K562 (cell line): ENCODE measurements at regions not wholly inside any gene's neighbourhood (a gene's known extent, or its start where the extent isn't known, plus 50 kb on each side); places are given as distances from the start of the nearest gene placed in this dataset.

Source experiments
- ARID3A ChIP-seq: IDR thresholded peaks from 2 replicates; pipeline ENCODE4 v1.6.1; 2012; ENCODE audit warnings: low read depth, low read length, improper control_type of control experiment, borderline replicate concordance
- BRF2 ChIP-seq: IDR thresholded peaks from 3 replicates; pipeline ENCODE4 v1.6.1; 2011; ENCODE audit warnings: borderline replicate concordance, mild to moderate bottlenecking; ENCODE audit not compliant: insufficient read length, insufficient read depth
- CEBPG ChIP-seq, 3 experiments: fragments of 200-800 bp in 1 of 3; sonication (Bioruptor generic) in 1 of 3; sonication (generic) in 1 of 3; formaldehyde crosslinking in 1 of 3; IDR thresholded peaks in 2 of 3; conservative IDR thresholded peaks in 1 of 3; 2 replicates each; pipeline versions ENCODE4 v1.6.1 to v1.8.0; 2016 to 2022; ENCODE audit warnings: missing compliant biosample characterization in 2 of 3, missing genetic modification characterization in 2 of 3, mild to moderate bottlenecking in 1 of 3, missing genetic modification reagents in 1 of 3
- ESRRA ChIP-seq: fragments of 450-650 bp; IDR thresholded peaks from 2 replicates; pipeline ENCODE4 v1.6.1; 2014; ENCODE audit warnings: low read depth, mild to moderate bottlenecking, moderate library complexity, borderline replicate concordance
- GABPA ChIP-seq: fragments of 200-800 bp; sonication (Bioruptor generic); conservative IDR thresholded peaks from 2 replicates; pipeline ENCODE4 v1.6.1; 2016; ENCODE audit warnings: low read depth, missing genetic modification characterization, missing compliant biosample characterization
- MYC ChIP-seq, 2 experiments: fragments of 250-450 bp in 1 of 2; sonication (Bioruptor Pico) in 1 of 2; IDR thresholded peaks; 2 replicates each; pipeline versions ENCODE4 v1.5.1 to v1.6.1; 2012 to 2021; ENCODE audit warnings: low read depth in 2 of 2, borderline replicate concordance in 1 of 2, improper control_type of control experiment in 1 of 2, low read length in 1 of 2, mild to moderate bottlenecking in 1 of 2, moderate library complexity in 1 of 2
- NCOR1 ChIP-seq: fragments of 450-650 bp; IDR thresholded peaks from 2 replicates; pipeline ENCODE4 v1.6.1; 2016; ENCODE audit warnings: mild to moderate bottlenecking, moderate library complexity
- SIN3A ChIP-seq, 2 experiments: fragments of 150-350 bp in 1 of 2; IDR thresholded peaks; 2 replicates each; pipeline ENCODE4 v1.6.1; 2011 to 2016; ENCODE audit warnings: borderline replicate concordance in 2 of 2, low read depth in 2 of 2, low read length in 2 of 2, mild to moderate bottlenecking in 2 of 2, moderate library complexity in 2 of 2; ENCODE audit not compliant: control insufficient read depth in 1 of 2
- ZBTB49 ChIP-seq: sonication (generic); formaldehyde crosslinking; IDR thresholded peaks from 2 replicates; pipeline ENCODE4 v1.8.0; 2022; ENCODE audit warnings: missing genetic modification reagents, mild to moderate bottlenecking, borderline replicate concordance
- ZNF764 ChIP-seq: fragments of 250-450 bp; sonication (Bioruptor Pico); IDR thresholded peaks from 2 replicates; pipeline ENCODE4 v1.4.0; 2020; ENCODE audit warnings: low read depth, mild to moderate bottlenecking, moderate library complexity

- no peak for TF ChIP-seq GABPA
- TF ChIP-seq MYC (IDR thresholded peaks at IDR 0.05; ENCODE audit: low read depth, low read length): no peak
- no peak for TF ChIP-seq MYC (CRISPR knock-in tag; IDR thresholded peaks at IDR 0.05; ENCODE audit: borderline replicate concordance, low read depth)
- TF ChIP-seq SIN3A (IDR thresholded peaks at IDR 0.05; ENCODE audit: borderline replicate concordance in 2 of 2, control insufficient read depth in 1 of 2, low read depth in 2 of 2, low read length in 2 of 2): no peak
- no peak for TF ChIP-seq BRF2
- TF ChIP-seq ZNF764: no peak
- TF ChIP-seq ZBTB49 (CRISPR knock-in tag): no peak
- TF ChIP-seq CEBPG (CRISPR knock-in tag; IDR thresholded peaks at IDR 0.05): no peak
- TF ChIP-seq CEBPG (tag; conservative IDR thresholded peaks at IDR 0.05 in 1 of 2, IDR thresholded peaks at IDR 0.05 in 1 of 2): no peak
- TF ChIP-seq NCOR1: no peak
- no peak for TF ChIP-seq ARID3A
- no peak for TF ChIP-seq ESRRA
These were observed 85.9 kb upstream of the PLET1 start for GRCh38 chr11:112346586-112346985.
